H7 (cell line): ENCODE measurements at regions not wholly inside any gene's neighbourhood (a gene's known extent, or its start where the extent isn't known, plus 50 kb on each side); places are given as distances from the start of the nearest gene placed in this dataset.

Source experiments
- DNase-seq: peaks from one replicate; pipeline ENCODE4 v3.0.0; 2012
- H3K27me3 ChIP-seq: 2 replicates; pipeline ENCODE4 v1.6.0; 2011; ENCODE audit warnings: mild to moderate bottlenecking, low read length; ENCODE audit not compliant: control insufficient read depth, insufficient read depth
- H3K36me3 ChIP-seq: replicated peaks from 2 replicates; pipeline ENCODE4 v1.5.1; 2011; ENCODE audit warnings: low read length; ENCODE audit not compliant: control insufficient read depth, insufficient read depth
- H3K4me3 ChIP-seq: 2 replicates; pipeline ENCODE4 v1.5.1; 2011; ENCODE audit warnings: low read depth, mild to moderate bottlenecking, control low read depth, low read length, moderate library complexity; ENCODE audit not compliant: insufficient read depth

- no peaks in the 10 kb centered on the region for H3K27me3 ChIP-seq
- no peak for DNase-seq
- H3K36me3 ChIP-seq: no peaks in the 10 kb centered on the region
- no peak overlapping the region for H3K4me3 ChIP-seq
Measured at GRCh38 chr2:217058791-217059755, 199.2 kb upstream of the TNP1 start.

DNA sequence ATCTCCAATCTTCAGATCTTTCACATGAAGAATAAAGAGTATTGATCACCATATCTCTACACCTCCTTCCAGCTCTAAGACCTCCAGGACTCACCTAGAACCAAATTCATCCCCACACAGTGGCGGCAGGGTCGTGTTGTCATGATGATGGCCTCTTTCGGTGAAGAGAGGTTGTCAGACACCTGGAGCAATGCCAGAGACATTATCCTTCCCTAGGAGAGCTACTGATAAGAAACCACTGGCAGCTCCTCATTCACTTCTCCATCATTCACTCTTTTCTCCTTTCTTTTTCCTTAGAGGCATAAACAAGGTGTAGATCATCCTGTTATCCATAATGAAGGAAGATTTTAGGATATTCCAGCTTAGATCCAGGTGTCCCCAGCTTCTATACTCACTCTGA is 197.9 kb upstream of the TNP1 start:
- Histone ChIP-seq H3K4me3 (no peak overlapping the region), H3K36me3 (no peaks in the 10 kb centered on the region), H3K27me3 (no peaks in the 10 kb centered on the region)
- no peak for DNase-seq

GRCh38 chr2:217055624-217056023 is 195.8 kb upstream of the TNP1 start:
- H3K4me3 ChIP-seq: no peak overlapping the region
- H3K36me3 ChIP-seq: no peaks in the 10 kb centered on the region
- no peak for DNase-seq
- H3K27me3 ChIP-seq: no peaks in the 10 kb centered on the region

DNA sequence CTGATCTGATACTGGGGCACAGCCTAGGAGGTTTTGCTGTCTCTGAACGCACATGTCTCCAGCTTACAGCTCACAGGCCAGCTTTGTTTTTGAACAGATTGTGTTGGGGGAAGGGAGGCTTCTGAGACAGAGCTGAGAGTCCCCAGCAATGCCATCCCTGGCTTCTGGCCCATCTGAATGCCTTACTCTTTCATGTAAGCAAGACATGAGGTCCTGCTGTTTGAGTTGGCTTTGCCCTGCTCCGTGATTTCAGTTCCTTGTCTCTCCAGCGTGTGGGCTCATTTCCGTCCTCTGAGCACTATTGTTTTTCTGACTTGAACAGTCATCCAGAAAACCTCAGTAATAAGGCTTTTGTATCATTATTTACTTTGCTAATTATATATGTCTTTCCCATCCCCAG is 194.9 kb upstream of the TNP1 start:
- H3K27me3 ChIP-seq: no peaks in the 10 kb centered on the region
- no peaks in the 10 kb centered on the region for H3K36me3 ChIP-seq
- DNase-seq: no peak
- no peak overlapping the region for H3K4me3 ChIP-seq

GRCh38 chr2:217052856-217053577 is 193.2 kb upstream of the TNP1 start:
- Histone ChIP-seq H3K36me3 (no peaks in the 10 kb centered on the region), H3K4me3 (no peak overlapping the region), H3K27me3 (no peaks in the 10 kb centered on the region)
- DNase-seq: no peak

DNA sequence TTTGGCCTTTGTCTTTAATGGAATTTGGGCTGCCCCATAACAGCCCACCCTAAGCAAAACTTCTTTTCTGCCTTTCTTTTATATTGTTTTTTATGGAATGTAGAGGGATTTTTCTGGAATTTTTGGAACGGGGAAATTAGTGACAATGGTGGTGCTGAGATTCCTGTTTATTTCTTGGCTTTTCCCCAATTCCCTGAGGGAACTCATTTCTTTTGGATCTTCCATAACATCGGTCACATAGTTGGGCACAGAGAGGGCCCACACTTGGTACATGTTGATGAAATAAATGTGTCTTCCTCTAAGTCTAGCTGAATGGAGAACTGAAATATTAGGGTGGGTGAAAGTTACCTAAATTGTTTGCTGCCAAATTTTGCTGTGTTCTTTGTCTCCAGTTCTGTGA is 191.6 kb upstream of the TNP1 start:
- DNase-seq: no peak
- H3K27me3 ChIP-seq: no peaks in the 10 kb centered on the region

GRCh38 chr2:217049956-217050355 is 190.1 kb upstream of the TNP1 start:
- no peak for DNase-seq
- Histone ChIP-seq H3K4me3 (no peak overlapping the region), H3K36me3 (no peaks in the 10 kb centered on the region), H3K27me3 (no peaks in the 10 kb centered on the region)

More for the DNA sequence above, 191.6 kb upstream of the TNP1 start:
- Histone ChIP-seq H3K36me3 (no peaks in the 10 kb centered on the region), H3K4me3 (no peak overlapping the region)

DNA sequence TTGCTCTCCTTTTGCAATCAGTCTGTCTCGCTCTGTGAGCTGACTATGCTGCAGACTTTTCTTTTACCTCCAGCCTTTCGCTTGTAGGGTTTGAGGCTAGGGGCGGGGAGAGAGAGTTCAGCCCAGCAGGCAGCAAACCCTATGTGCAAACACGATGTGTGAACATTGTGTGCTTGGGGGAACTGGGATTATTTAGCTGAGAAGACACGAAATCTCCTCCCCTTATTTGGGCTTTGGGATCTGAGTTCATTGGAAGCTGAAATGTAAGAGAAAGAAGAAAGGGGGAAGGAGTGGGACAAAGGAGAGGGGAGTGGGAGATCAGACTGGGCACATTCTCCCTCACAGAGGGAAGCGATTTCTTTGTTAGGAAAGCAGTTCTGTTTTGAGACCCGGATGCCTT is 189.6 kb upstream of the TNP1 start:
- DNase-seq: no peak
- no peaks in the 10 kb centered on the region for H3K36me3 ChIP-seq
- no peak overlapping the region for H3K4me3 ChIP-seq
- H3K27me3 ChIP-seq: no peaks in the 10 kb centered on the region

DNA sequence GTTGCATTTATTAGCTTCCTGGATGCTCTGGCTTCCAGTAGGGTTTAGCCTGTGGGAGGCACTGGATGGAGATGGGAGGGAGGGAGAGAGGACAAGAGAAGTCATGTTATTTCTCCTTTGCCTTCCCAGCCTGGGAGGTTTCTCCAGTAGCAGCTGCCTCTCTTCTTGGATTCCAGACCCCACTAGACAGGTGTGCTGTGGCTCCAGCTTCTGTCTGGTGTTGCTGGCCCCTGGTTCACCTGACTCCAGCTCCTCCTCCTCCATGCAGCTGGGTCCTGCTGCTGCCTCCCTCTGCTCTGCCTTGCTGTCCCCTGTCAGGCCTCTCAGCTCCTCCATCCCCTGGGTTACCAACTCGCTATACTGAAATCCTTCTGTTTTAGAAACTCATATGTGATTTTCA is 188.9 kb upstream of the TNP1 start:
- no peak for DNase-seq

GRCh38 chr2:217047631-217048030 is 187.8 kb upstream of the TNP1 start:
- Histone ChIP-seq H3K36me3 (no peaks in the 10 kb centered on the region), H3K4me3 (no peak overlapping the region), H3K27me3 (no peaks in the 10 kb centered on the region)
- no peak for DNase-seq

More for the DNA sequence above, 188.9 kb upstream of the TNP1 start:
- Histone ChIP-seq H3K27me3 (no peaks in the 10 kb centered on the region), H3K4me3 (no peak overlapping the region), H3K36me3 (no peaks in the 10 kb centered on the region)

- Histone ChIP-seq H3K36me3 (no peaks in the 10 kb centered on the region), H3K27me3 (no peaks in the 10 kb centered on the region), H3K4me3 (no peak overlapping the region)
- no peak for DNase-seq
Measured at GRCh38 chr2:217047209-217047608, 187.3 kb upstream of the TNP1 start.

- no peaks in the 10 kb centered on the region for H3K36me3 ChIP-seq
- H3K4me3 ChIP-seq: no peak overlapping the region
- no peaks in the 10 kb centered on the region for H3K27me3 ChIP-seq
- DNase-seq: no peak
Measured at GRCh38 chr2:217045700-217046475, 186.0 kb upstream of the TNP1 start.

- no peak overlapping the region for H3K4me3 ChIP-seq
- DNase-seq: no peak
Measured at GRCh38 chr2:217040099-217040498, 180.2 kb upstream of the TNP1 start.

DNA sequence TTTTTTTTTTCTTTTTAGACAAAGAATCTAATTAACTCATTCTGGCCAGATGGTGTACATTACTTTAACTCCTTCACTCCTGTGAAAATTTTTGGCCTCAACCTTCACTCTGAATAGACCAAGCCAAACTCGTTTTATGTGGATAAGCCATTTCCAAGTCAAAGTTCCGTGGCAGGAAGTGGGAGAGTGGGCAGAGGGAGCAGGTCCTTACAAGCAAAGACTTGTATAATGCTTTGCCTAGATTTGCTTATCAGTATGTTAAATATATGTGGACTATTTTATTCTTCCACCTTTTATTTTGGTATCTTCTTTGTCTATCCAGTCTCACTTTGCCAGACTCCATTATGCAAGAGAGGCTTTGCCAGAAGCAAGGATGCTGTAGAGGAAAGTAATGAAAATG is 178.1 kb upstream of the TNP1 start:
- DNase-seq: no peak
- H3K36me3 ChIP-seq: no peaks in the 10 kb centered on the region
- H3K4me3 ChIP-seq: no peak overlapping the region

More at GRCh38 chr2:217040099-217040498, 180.2 kb upstream of the TNP1 start:
- Histone ChIP-seq H3K27me3 (no peaks in the 10 kb centered on the region), H3K36me3 (no peaks in the 10 kb centered on the region)

More for the DNA sequence above, 178.1 kb upstream of the TNP1 start:
- no peaks in the 10 kb centered on the region for H3K27me3 ChIP-seq
